HepG2 (cell line): ENCODE measurements at regions not wholly inside any gene's neighbourhood (a gene's known extent, or its start where the extent isn't known, plus 50 kb on each side); places are given as distances from the start of the nearest gene placed in this dataset.

Source experiments
- CTCF ChIP-seq: sonication (generic); formaldehyde crosslinking; IDR thresholded peaks from 2 replicates; pipeline ENCODE4 v1.5.0; 2020; ENCODE audit warnings: mild to moderate bottlenecking, missing genetic modification reagents, moderate library complexity
- SIN3A ChIP-seq: IDR thresholded peaks from 2 replicates; pipeline ENCODE4 v1.6.1; 2011; ENCODE audit warnings: low read depth, mild to moderate bottlenecking, control low read depth, low read length, borderline replicate concordance
- U2AF1 ChIP-seq: fragments of 200-400 bp; formaldehyde crosslinking; optimal IDR thresholded peaks from 2 replicates; pipeline ENCODE3; 2017; ENCODE audit warnings: mild to moderate bottlenecking, low read depth, low read length
- ZFP91 ChIP-seq: sonication (generic); formaldehyde crosslinking; IDR thresholded peaks from 2 replicates; pipeline ENCODE4 v1.9.0; 2022; ENCODE audit warnings: missing genetic modification reagents, mild to moderate bottlenecking, borderline replicate concordance
- ZNF264 ChIP-seq: sonication (generic); formaldehyde crosslinking; IDR thresholded peaks from 2 replicates; pipeline ENCODE4 v1.4.0; 2020; ENCODE audit warnings: missing genetic modification reagents
- ZNF660 ChIP-seq: sonication (generic); formaldehyde crosslinking; IDR thresholded peaks from 2 replicates; pipeline ENCODE4 v1.5.1; 2020; ENCODE audit warnings: mild to moderate bottlenecking, low read depth, missing genetic modification reagents, borderline replicate concordance
- ZNF704 ChIP-seq: sonication (generic); formaldehyde crosslinking; IDR thresholded peaks from 2 replicates; pipeline ENCODE4 v1.8.1; 2023; ENCODE audit warnings: mild to moderate bottlenecking, inconsistent platforms, moderate library complexity, missing genetic modification reagents, borderline replicate concordance

GRCh38 chr15:79572691-79573404, 140.7 kb downstream of the MINAR1 start:
- TF ChIP-seq U2AF1 (no peak), ZFP91 (no peak), ZNF660 (no peak), ZNF264 (no peak), ZNF704 (no peak), SIN3A (no peak), CTCF (CRISPR knock-in tag) (no peak)
